IgD-negative memory B cell (primary cell): ENCODE measurements at regions not wholly inside any gene's neighbourhood (a gene's known extent, or its start where the extent isn't known, plus 50 kb on each side); places are given as distances from the start of the nearest gene placed in this dataset.

Experiments used
- H3K27ac Mint-ChIP-seq, 3 donors: one replicate each; pipeline ENCODE4 v1.8.0; 2020 to 2022; ENCODE audit warnings: mild to moderate bottlenecking in 3 of 3, mixed read lengths in 3 of 3, moderate library complexity in 1 of 3
- H3K27me3 Mint-ChIP-seq: one replicate; pipeline ENCODE4 v1.8.0; 2021; ENCODE audit warnings: mixed read lengths
- H3K36me3 Mint-ChIP-seq: one replicate; pipeline ENCODE4 v1.8.0; 2020; ENCODE audit warnings: mild to moderate bottlenecking, mixed read lengths
- H3K4me1 Mint-ChIP-seq, 3 donors: one replicate each; pipeline ENCODE4 v1.8.0; 2020 to 2022; ENCODE audit warnings: mixed read lengths in 3 of 3, mild to moderate bottlenecking in 1 of 3
- H3K4me3 Mint-ChIP-seq, 4 donors: one replicate each; pipeline ENCODE4 v1.8.0; 2020 to 2022; ENCODE audit warnings: mild to moderate bottlenecking in 4 of 4, mixed read lengths in 4 of 4, moderate library complexity in 3 of 4
- H3K9me3 Mint-ChIP-seq, 3 donors: one replicate each; pipeline ENCODE4 v1.8.0; 2020 to 2021; ENCODE audit warnings: mixed read lengths in 3 of 3, mild to moderate bottlenecking in 1 of 3

DNA sequence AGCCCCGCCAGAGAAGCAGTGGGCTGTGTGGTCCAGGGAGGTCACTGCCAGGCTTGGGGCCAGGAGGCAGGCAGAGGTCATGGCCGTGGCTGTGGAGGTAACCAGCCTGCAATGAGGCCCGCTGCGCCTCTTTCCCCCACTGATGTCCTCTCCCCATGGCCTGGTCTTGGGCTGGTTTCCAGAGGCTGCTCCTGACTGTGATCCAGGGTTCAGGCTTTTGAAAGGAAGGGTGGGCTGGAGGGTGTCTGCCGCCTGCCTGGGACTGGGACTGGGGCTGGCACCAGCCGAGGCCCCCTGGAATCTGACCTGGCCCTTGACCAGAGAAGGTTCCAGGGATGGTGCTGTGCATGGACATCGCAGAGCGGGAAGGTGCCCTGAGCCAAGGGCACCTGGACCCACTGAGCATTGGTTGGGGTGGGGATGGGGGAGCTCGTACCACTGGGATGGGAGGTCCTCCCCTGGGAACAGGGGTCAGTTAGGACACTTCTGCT lies 59.6 kb upstream of the THY1 start:
- peaks cover 42% of the 10 kb centered on the region for H3K27me3 Mint-ChIP-seq
- H3K4me1 Mint-ChIP-seq = peaks cover 4 to 12% (median 5%) of the 10 kb centered on the region in 3 donors
- H3K36me3 Mint-ChIP-seq = no peaks in the 10 kb centered on the region
- peaks cover 0 to 2% (median 0%) of the 10 kb centered on the region in 3 donors for H3K9me3 Mint-ChIP-seq
- H3K27ac Mint-ChIP-seq = no peak overlapping the region
- no peak overlapping the region for H3K4me3 Mint-ChIP-seq

DNA sequence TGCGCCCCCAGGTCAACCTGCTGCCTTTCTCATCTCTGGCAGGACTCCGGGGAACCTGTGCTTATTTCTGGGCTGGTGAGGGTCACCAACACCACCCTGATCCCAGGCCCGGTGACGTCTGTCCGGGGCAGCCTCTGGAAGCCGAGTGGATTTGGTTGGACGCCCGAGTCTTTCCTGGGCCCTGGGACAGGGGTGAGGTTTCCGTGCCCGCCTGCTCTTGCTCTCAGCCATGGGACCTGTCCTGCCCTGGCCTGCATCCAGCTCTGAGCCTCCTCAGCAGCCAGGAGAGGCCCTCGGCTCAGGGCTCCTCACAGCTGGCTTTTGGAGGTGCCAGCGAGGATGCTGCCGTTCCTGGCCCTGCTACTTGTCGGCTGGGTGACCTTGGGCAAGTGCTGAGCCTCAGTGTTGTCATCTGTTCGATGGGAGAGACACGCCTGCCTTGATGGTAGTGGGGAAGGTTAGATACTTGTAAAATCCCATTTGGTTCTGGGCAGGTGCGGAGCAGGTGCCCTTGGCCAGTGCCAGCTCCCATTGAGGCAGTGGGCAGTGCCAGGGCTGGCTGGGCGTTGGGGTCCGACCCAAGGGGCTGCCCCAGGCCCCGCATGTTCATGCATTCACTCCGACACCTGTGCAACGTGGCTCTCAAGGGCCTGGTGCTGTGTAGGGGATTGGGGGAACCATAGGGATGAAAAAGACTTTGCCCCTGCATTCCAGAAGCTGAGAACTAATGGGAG lies 58.9 kb upstream of the THY1 start:
- peaks cover 0 to 2% (median 0%) of the 10 kb centered on the region in 3 donors for H3K9me3 Mint-ChIP-seq
- H3K4me3 Mint-ChIP-seq = no peak overlapping the region
- H3K36me3 Mint-ChIP-seq = no peaks in the 10 kb centered on the region
- peaks cover 40% of the 10 kb centered on the region for H3K27me3 Mint-ChIP-seq
- H3K27ac Mint-ChIP-seq = no peak overlapping the region
- H3K4me1 Mint-ChIP-seq = peaks cover 4 to 12% (median 5%) of the 10 kb centered on the region in 3 donors

DNA sequence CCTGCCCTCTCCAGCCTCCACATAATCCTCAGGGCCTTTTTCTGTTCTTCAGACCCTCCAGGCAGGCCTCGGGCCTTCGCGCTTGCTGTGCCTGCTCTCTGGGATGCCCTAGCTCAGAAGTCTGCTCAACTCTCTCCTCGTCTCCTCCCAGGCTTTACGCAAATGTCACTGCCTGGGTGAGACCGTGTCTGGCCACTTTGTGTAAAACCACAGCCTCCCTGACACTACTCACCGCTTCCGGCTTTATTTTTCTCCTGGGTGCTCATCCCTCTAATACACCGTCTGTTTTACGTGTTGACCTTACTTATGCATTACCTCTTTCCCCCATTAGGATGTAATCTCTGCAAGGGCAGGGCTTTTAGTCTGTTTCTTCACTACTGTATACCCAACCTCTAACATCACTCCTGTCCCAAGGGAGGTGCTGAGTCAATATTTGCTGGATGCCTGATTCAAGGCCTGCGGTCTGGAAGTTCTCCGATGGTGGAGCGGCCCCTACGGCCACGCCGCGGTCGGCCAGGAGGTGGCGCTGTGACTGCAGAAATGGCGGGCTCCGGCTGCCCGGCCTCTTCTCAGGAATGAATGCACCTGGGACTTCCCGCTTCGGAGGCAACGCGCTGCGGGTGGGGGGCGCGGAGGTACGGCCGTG lies 58.2 kb upstream of the THY1 start:
- Mint-ChIP-seq H3K4me1 (peaks cover 4 to 12% (median 5%) of the 10 kb centered on the region in 3 donors), H3K9me3 (peaks cover 0 to 2% (median 0%) of the 10 kb centered on the region in 3 donors), H3K36me3 (no peaks in the 10 kb centered on the region), H3K4me3 (no peak overlapping the region), H3K27me3 (peaks cover 34% of the 10 kb centered on the region), H3K27ac (no peak overlapping the region)

DNA sequence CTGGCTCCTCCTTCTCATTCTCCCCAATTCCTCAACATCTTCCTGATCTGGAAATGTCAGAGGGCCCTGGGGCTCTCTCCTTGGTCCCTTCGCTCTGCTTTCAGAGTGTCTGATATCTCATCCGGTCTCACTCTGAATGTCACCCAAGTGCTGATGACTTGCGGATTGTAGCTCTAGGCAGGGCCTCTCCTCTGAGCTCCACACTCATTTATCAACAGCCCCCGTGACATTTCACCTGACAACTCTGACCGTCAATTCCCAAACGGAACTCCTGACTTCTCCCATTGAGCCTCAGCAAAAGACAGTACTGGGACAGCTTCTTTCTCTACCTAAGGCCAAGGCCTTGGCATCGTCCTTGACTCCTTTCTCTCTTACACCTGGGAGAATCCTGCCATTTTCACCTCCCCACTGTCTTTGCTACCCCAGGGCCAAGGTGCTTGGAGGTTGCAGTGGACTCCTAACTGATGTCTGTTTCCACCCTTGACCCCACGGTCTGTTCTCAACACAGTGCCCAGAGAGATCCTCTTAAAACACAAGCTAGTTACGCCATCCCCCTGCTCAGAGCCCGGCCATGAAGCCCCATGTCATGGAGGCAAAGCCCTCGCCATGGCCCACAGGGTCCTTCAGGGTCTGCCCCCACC lies 57.5 kb upstream of the THY1 start:
- H3K4me3 Mint-ChIP-seq = no peak overlapping the region
- peaks cover 31% of the 10 kb centered on the region for H3K27me3 Mint-ChIP-seq
- peaks cover 0 to 2% (median 0%) of the 10 kb centered on the region in 3 donors for H3K9me3 Mint-ChIP-seq
- no peaks in the 10 kb centered on the region for H3K36me3 Mint-ChIP-seq
- peaks cover 4 to 12% (median 5%) of the 10 kb centered on the region in 3 donors for H3K4me1 Mint-ChIP-seq
- no peak overlapping the region for H3K27ac Mint-ChIP-seq

DNA sequence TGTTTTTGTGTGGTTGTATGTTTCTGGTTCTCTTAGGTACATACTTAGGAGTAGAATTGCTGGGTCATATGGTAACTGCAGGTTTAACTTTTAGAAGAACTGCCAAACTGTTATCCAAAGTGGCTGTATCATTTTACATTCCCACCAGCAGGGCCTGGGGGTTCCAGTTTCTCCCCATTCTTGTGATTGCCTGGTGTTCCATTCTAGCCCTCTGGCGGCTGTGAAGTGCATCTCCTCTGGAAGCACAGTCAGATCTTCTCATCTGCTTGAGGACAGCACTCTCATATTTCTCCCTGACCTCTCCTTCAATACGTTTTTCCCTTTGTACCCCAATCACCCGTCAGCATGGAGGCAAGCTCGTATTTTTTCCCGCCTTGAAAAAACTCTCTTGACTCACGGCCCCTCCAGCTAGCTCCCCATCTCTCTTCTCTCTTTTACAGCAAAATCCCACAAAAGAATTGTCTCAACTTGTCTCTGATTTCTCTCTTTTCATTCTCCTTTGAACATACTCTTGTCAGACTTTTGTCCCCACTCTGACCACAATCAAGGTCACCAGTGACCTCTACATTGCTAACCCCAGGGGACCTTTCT lies 56.8 kb upstream of the THY1 start:
- Mint-ChIP-seq H3K9me3 (peaks cover 0 to 2% (median 0%) of the 10 kb centered on the region in 3 donors), H3K4me3 (no peak overlapping the region), H3K27ac (no peak overlapping the region), H3K36me3 (no peaks in the 10 kb centered on the region), H3K4me1 (peaks cover 3 to 12% (median 4%) of the 10 kb centered on the region in 3 donors), H3K27me3 (peaks cover 29% of the 10 kb centered on the region)

DNA sequence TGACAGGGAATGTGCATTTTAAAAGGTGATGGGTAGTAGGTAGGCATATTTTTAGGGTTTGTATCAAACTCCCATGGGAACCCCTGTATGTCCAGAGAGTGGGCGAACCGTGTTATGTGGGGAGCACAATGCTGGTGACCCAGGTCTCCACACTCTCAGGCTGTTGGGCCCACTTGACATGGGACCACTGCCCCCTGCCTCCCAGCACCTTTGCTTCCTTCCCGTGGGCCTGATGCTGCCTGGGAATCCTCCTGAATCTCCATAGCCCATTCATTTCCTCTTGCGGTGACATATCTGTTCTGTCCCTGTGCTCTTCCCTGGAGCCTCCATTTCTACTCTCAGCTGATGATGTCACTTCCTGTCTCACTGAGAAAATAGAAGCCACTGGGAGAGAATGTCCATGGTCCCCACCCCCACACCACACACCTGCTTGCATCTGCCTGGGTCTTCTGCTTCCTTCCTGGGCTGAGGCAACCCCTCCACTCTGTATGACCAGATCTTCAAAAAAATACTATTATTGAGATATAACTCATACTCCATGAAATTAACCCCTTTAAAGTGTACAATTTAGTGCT lies 55.8 kb upstream of the THY1 start:
- peaks cover 36% of the 10 kb centered on the region for H3K27me3 Mint-ChIP-seq
- peak overlapping the region in 1 of 4 donors; percentile 12 for H3K4me3 Mint-ChIP-seq
- peaks cover 0 to 2% (median 0%) of the 10 kb centered on the region in 3 donors for H3K9me3 Mint-ChIP-seq
- peaks cover 3 to 7% (median 4%) of the 10 kb centered on the region in 3 donors for H3K4me1 Mint-ChIP-seq
- H3K27ac Mint-ChIP-seq = peak overlapping the region in 1 of 3 donors; percentile 73
- H3K36me3 Mint-ChIP-seq = no peaks in the 10 kb centered on the region

DNA sequence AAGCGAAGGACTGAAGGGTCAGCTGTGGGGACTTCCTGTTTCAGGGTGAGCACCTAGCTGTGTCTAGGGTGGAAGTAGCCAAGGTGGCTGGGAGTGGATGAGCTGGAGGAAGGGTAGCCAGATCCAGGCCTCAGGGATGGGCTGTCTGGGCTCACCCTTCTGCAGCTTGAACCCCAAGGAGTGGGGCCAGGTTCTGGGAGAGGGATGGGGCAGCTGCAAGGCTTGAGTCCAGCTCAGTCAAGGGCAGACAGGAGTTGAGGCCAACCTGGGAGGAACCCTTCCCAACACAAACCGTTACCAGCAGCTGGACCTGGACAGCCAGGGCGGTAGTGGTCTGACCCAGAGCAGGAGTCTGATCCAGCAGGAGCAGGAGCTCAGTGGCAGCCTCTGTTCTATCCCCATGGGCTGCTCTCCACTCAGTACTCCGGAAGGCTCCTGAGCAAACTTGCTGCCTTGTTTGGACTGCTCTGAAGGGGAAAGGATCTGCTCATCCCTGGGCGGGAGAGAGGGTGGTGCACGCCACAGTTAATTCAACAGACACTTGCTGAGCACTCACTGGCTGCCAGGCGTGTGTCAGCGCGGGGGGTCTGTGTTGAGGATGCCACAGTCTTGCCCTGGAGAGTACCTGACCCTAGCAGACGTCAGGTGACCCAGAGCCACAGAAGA lies 53.8 kb upstream of the THY1 start:
- no peak overlapping the region for H3K4me3 Mint-ChIP-seq
- H3K36me3 Mint-ChIP-seq = peaks cover 1% of the 10 kb centered on the region
- H3K9me3 Mint-ChIP-seq = peaks cover 0 to 2% (median 0%) of the 10 kb centered on the region in 3 donors
- peaks cover 33% of the 10 kb centered on the region for H3K27me3 Mint-ChIP-seq
- peaks cover 3 to 7% (median 4%) of the 10 kb centered on the region in 3 donors for H3K4me1 Mint-ChIP-seq
- H3K27ac Mint-ChIP-seq = no peak overlapping the region

DNA sequence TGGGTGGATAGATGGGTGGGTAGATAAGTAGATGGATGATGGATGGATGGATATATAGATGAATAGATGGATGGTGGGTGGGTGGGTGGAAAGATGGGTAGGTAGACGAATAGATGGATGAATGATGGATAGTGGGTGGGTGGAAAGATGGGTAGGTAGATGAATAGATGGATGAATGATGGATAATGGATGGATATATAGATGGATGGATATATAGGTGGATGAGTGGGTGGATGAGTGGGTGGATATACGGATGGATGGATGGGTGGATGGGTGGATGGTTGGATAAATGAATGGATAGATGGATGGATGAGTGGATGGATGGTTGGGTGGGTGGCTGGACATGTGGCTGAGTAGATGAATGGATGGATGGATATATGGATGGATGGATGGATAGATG lies 53.1 kb upstream of the THY1 start:
- Mint-ChIP-seq H3K27ac (no peak overlapping the region), H3K9me3 (peaks cover 0 to 2% (median 0%) of the 10 kb centered on the region in 3 donors), H3K4me1 (peaks cover under 1 to 4% (median 1%) of the 10 kb centered on the region in 3 donors), H3K4me3 (no peak overlapping the region), H3K36me3 (peaks cover 1% of the 10 kb centered on the region), H3K27me3 (peaks cover 33% of the 10 kb centered on the region)

DNA sequence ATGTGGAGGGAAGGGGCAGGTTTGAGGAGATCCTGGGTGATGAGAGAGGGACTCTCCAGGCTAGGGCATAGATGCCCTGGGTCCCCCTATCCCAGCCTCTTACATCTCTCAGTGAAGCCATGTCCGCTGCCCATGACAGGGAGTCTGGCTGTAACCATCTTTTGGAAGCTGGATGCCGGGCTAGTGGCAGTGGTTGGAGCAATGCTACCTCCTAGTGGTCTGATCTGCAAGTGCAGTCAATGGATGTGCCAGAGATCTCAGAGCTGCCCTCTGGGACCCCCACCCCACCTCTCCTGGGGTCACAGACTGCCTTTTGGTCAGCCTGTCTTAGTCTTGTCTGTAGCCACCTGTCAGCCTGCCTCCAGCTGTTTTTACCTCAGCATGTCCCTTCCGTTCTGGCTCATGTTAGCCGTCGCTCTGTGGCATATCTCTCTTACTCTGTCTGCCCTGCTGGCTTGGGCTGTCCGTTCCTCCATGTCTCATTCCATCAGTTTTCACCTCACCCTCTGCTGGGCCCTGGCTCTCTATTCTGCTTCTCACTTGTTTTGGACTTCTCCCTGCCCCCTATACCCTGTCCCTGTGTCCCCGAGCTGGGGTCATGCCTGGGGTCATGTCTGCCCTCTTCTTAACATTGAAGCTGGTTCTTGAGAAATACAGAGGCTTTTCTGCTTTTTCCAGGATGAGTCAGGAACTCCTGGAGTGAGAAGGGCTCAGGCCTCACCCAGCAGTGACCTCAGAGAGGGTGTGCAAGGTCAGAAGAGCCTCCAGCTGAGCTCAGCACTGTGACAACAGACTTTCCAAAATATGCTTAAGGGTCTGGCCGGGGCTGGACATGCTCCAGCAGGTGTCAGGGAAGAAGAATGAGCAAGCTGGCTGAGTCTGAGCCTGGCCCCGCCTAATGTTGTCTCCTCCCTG lies 52.0 kb upstream of the THY1 start:
- Mint-ChIP-seq H3K27ac (no peak overlapping the region), H3K36me3 (peaks cover 1% of the 10 kb centered on the region), H3K4me1 (no peaks in the 10 kb centered on the region), H3K27me3 (peaks cover 28% of the 10 kb centered on the region), H3K9me3 (no peaks in the 10 kb centered on the region), H3K4me3 (no peak overlapping the region)

DNA sequence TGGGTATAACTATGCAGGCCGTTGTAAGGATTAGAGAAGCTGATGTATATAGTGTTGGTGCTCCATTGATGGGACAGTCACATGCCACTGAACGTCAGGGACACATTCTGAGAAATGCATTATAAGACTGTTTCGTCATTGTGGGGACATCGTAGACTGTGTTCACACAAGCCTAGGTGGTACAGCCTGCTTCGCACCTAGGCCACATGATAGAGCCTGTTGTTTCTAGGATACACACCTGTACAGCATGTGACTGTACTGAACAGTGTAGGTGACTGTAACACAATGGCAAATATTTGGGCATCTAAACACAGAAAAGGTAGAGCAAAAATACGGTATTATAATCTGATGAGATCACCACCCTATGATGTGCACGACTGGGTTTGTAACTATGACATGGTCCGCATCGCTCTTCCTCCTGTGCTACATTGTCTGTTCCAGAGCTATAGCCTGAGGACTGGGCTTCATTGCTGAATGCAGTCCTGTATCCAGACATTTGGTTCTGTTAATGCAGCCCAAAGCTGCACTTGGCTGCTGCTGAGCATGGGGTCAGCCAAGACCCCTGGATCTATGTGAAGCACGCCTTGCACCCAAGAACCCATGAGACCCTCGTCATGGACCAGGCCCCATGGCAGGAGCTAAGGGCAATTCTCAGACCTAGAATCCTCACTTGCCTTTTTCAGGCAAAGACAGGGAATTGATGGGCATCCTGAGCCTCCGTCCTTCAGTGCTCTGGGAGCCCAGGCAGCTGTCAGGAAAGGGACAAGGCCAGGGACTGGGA lies 51.1 kb upstream of the THY1 start:
- Mint-ChIP-seq H3K36me3 (peaks cover 1% of the 10 kb centered on the region), H3K4me3 (no peak overlapping the region), H3K27ac (no peak overlapping the region), H3K9me3 (no peaks in the 10 kb centered on the region), H3K27me3 (peaks cover 31% of the 10 kb centered on the region), H3K4me1 (no peaks in the 10 kb centered on the region)

DNA sequence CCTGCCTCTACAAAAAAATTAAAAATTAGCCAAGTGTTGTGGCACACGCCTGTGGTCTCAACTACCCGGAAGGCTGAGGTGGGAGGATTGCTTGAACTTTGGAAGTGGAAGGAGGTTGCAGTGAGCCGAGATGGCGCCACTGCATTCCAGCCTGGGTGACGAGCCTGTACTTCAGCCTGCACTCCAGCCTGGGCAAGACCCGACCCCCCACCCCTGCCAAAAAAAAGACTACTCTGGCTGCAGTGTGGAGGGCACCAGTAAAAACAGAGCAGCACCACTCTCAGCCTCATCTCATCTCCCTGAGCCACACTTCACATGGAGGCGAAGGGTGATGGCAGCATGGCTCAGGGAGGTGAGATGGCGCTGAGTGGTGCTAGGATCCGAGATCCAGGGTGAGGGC lies 50.3 kb upstream of the THY1 start:
- peaks cover 31% of the 10 kb centered on the region for H3K27me3 Mint-ChIP-seq
- no peaks in the 10 kb centered on the region for H3K4me1 Mint-ChIP-seq
- H3K36me3 Mint-ChIP-seq = peaks cover 1% of the 10 kb centered on the region
- H3K27ac Mint-ChIP-seq = no peak overlapping the region
- H3K4me3 Mint-ChIP-seq = no peak overlapping the region
- peaks cover 0 to 2% (median 0%) of the 10 kb centered on the region in 3 donors for H3K9me3 Mint-ChIP-seq

DNA sequence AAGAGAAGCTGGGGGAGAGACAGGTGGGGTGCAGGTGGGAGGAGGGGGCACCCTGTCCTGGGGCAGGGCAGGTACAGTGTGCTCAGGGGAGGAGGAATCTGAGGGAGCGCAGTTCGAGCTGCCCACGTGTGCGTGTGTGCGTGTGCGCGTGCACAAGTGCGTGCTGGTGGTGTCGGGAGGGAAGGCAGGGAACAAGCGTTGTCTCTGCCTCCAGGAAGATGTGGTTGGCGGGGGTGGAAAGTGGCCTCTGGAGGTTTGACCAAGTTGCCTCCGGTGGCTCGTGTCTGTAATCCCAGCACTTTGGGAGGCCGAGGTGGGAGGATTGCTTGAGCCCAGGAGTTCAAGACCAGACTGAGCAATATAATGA lies 49.9 kb upstream of the THY1 start:
- H3K36me3 Mint-ChIP-seq = peaks cover 1% of the 10 kb centered on the region

More for the DNA sequence above, 49.9 kb upstream of the THY1 start:
- H3K4me3 Mint-ChIP-seq = no peak overlapping the region
- peaks cover 31% of the 10 kb centered on the region for H3K27me3 Mint-ChIP-seq
- H3K4me1 Mint-ChIP-seq = no peaks in the 10 kb centered on the region
- peak overlapping the region in 1 of 3 donors; percentile 60 for H3K27ac Mint-ChIP-seq
- H3K9me3 Mint-ChIP-seq = peaks cover 2 to 3% (median 2%) of the 10 kb centered on the region in 3 donors
